ENCODE measurements at regions not wholly inside any gene's neighbourhood (a gene's known extent, or its start where the extent isn't known, plus 50 kb on each side); places are given as distances from the start of the nearest gene placed in this dataset.

- Histone ChIP-seq H3K4me1 (peaks cover 0 to 11% (median 0%) of the 10 kb centered on the region in 12 donors), H3K4me3 (no peak overlapping the region), H3K27me3 (no peaks in the 10 kb centered on the region), H3K27ac (no peak overlapping the region), H3K9me3 (no peaks in the 10 kb centered on the region), H3K36me3 (no peaks in the 10 kb centered on the region)
- TF ChIP-seq POLR2A (IDR thresholded peaks at IDR 0.05) (no peak), CTCF (IDR thresholded peaks at IDR 0.05) (no peak)
- intact Hi-C loops (cut with DNase I), result no loop called here
- 45 to 57% (median 52%) methylated on average over 4 of the region's 4 CpGs for WGBS, 4 donors
- ATAC-seq (no peak), DNase-seq (no peak)
These were observed 193.8 kb upstream of the FOXD3 start for GRCh38 chr1:63128556-63128955.

DNA sequence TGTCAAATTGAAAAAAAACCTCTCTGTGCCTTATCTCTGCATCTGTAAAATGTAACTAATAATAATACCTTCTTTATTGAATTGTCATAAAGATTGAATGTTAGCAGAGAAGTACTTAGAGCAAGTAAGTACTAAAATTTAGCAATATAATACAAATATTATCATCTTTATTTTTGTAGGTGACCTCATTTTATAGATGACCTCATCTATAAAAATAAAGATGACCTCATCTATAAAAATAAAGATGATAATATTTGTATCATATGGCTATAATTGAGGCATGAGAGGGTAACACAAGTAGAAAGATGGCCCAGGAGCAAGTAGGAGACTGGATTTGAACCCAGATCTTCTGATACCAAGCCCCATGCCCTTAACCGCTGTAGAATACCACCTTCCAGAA lies 193.2 kb upstream of the FOXD3 start:
- ATAC-seq (no peak), DNase-seq (no peak)
- Histone ChIP-seq H3K36me3 (no peaks in the 10 kb centered on the region), H3K4me1 (peaks cover 0 to 10% (median 0%) of the 10 kb centered on the region in 12 donors), H3K27me3 (no peaks in the 10 kb centered on the region), H3K27ac (no peak overlapping the region), H3K9me3 (no peaks in the 10 kb centered on the region), H3K4me3 (no peak overlapping the region)
- intact Hi-C loops (cut with DNase I), result no loop called here
- no peak for TF ChIP-seq POLR2A (IDR thresholded peaks at IDR 0.05)
- no peak for TF ChIP-seq CTCF (IDR thresholded peaks at IDR 0.05)
- 92 to 100% (median 98%) methylated on average over 1 of the region's 1 CpG for WGBS, 4 donors

DNA sequence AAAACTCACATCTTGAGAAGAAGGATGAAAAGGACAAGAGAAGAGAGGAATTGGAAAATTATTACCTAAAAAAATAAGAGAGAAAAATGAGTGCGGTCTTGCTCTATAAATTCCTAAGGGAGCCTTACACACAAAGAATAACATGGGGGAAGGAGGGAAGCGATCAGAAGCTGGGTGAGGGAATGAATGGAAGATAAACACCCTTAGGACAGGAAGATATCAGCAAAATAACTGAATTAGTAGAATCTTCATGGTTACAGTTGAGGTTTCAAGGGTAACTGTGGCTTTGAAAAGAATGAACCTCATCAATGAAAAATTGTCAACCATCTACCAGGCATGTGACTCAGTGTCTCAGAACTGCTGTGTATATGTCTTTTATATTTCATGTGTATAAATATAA lies 192.5 kb upstream of the FOXD3 start:
- DNase-seq (no peak), ATAC-seq (no peak)
- no peaks in the 10 kb centered on the region for H3K9me3 ChIP-seq
- WGBS, 4 donors, result 59 to 75% (median 65%) methylated on average over 2 of the region's 2 CpGs
- H3K27ac ChIP-seq, result no peak overlapping the region
- peaks cover 0 to 4% (median 0%) of the 10 kb centered on the region in 12 donors for H3K4me1 ChIP-seq
- no peaks in the 10 kb centered on the region for H3K36me3 ChIP-seq
- TF ChIP-seq CTCF (IDR thresholded peaks at IDR 0.05), result no peak
- no peak for TF ChIP-seq POLR2A (IDR thresholded peaks at IDR 0.05)
- intact Hi-C loops (cut with DNase I), result no loop called here
- no peaks in the 10 kb centered on the region for H3K27me3 ChIP-seq
- no peak overlapping the region for H3K4me3 ChIP-seq

DNA sequence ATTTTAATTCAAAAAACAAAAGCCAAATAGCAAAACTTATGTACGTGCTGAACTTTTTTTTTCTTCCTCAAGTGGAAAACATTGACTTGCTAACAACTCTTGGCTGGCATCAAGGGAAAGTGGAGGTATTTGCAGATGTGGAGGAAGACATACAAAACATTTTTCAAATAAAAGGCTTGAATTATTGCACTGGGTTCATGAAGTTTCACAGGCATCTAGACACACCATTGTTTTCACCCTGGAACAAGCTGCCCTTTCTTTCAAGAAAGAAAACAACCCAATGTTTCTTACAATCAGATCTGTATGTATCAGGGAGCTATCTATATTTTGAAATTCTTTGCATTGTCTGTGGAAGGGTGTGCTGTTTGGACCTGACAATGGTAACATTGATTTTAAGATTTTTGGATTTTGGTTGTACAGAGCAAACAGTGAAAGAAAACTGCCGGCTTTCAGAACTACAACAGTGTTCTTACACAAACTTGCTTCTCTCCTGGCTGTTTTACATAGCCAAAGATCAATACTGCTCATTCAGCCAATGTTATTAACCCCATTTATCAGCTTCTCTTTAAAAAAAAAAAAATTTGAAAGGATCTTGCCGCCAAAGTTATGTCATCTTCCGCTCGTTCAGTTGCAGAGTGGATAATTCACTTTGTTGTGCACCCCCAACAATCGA lies 187.7 kb upstream of the FOXD3 start:
- 80 to 87% (median 83%) methylated on average over 6 of the region's 6 CpGs for WGBS, 4 donors
- peaks cover 0 to 8% (median 0%) of the 10 kb centered on the region in 9 donors for H3K27me3 ChIP-seq
- intact Hi-C loops (cut with DNase I), result no loop called here

More for the DNA sequence above, 187.7 kb upstream of the FOXD3 start:
- H3K36me3 ChIP-seq, result no peaks in the 10 kb centered on the region
- H3K4me1 ChIP-seq, result no peaks in the 10 kb centered on the region
- no peak overlapping the region for H3K27ac ChIP-seq
- TF ChIP-seq POLR2A (IDR thresholded peaks at IDR 0.05), result no peak
- no peak for TF ChIP-seq CTCF (IDR thresholded peaks at IDR 0.05)
- DNase-seq (no peak), ATAC-seq (no peak)
- no peak overlapping the region for H3K4me3 ChIP-seq
- no peaks in the 10 kb centered on the region for H3K9me3 ChIP-seq
